ENCODE measurements at regions not wholly inside any gene's neighbourhood (a gene's known extent, or its start where the extent isn't known, plus 50 kb on each side); places are given as distances from the start of the nearest gene placed in this dataset.

GRCh38 chr1:38370716-38371504, 324.3 kb upstream of the POU3F1 start:
- H3K4me3 ChIP-seq (ENCODE audit: low read depth, low read length): no peak overlapping the region
- no peak for DNase-seq (ENCODE audit: low read depth, low spot score)
- TF ChIP-seq, protein P1, sequence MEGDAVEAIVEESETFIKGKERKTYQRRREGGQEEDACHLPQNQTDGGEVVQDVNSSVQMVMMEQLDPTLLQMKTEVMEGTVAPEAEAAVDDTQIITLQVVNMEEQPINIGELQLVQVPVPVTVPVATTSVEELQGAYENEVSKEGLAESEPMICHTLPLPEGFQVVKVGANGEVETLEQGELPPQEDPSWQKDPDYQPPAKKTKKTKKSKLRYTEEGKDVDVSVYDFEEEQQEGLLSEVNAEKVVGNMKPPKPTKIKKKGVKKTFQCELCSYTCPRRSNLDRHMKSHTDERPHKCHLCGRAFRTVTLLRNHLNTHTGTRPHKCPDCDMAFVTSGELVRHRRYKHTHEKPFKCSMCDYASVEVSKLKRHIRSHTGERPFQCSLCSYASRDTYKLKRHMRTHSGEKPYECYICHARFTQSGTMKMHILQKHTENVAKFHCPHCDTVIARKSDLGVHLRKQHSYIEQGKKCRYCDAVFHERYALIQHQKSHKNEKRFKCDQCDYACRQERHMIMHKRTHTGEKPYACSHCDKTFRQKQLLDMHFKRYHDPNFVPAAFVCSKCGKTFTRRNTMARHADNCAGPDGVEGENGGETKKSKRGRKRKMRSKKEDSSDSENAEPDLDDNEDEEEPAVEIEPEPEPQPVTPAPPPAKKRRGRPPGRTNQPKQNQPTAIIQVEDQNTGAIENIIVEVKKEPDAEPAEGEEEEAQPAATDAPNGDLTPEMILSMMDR (IDR thresholded peaks at IDR 0.05; ENCODE audit: insufficient read depth, low read length, missing control alignments): no peak
- ChIA-PET POLR2A (no interaction called here), CTCF (no interaction called here)

DNA sequence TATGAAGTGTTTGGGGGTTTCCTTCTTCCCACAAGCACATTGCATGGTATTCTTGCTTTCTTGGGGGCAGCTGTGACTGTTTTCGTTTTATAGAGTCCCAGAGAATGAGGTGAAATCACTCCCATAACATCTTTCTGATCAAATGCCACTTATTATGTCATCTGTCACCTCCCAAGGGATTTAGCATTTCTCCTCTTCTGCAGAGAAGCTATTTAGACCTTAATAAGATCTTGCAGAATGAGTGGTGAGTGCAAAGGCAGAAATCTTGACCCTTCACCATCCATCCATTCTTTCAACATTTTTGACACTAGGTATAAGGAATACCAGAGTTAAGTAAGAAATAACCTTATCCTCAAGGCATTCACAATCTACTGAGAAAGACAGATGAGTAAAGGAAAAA, 318.6 kb upstream of the POU3F1 start:
- no peak overlapping the region for H3K4me3 ChIP-seq (ENCODE audit: low read depth, low read length)
- TF ChIP-seq, protein P1 (IDR thresholded peaks at IDR 0.05; ENCODE audit: insufficient read depth, low read length, missing control alignments): no peak
- no peak for DNase-seq (ENCODE audit: low read depth, low spot score)
- POLR2A ChIA-PET: no interaction called here
- CTCF ChIA-PET: no interaction called here

DNA sequence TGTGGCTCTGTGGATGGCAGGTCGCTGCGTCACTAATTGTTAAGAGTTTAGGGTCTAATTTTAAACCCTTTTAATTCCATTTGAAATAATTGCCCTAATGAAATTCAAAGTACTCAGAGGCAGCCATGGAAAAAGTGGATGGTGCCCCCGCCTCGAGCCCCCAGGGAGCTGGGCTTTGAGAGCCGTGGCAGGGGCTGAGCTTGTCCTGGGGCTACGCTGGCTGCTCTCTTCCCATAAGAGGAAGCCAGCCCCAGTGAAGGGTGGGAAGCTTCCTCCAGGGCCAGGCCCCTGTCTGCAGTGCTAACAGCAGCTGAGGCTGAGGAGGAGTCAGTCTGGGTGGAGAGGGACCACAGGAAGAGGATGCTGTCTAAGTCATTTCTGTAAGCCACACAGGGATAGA, 315.0 kb upstream of the POU3F1 start:
- POLR2A ChIA-PET: no interaction called here

GRCh38 chr1:38360807-38361206, 314.2 kb upstream of the POU3F1 start:
- DNase-seq (ENCODE audit: low read depth, low spot score): no peak
- TF ChIP-seq, protein P1 (IDR thresholded peaks at IDR 0.05; ENCODE audit: insufficient read depth, low read length, missing control alignments): no peak
- H3K4me3 ChIP-seq (ENCODE audit: low read depth, low read length): no peak overlapping the region
- ChIA-PET POLR2A (no interaction called here), CTCF (no interaction called here)

More for the DNA sequence above, 315.0 kb upstream of the POU3F1 start:
- CTCF ChIA-PET: no interaction called here
- DNase-seq (ENCODE audit: low read depth, low spot score): no peak
- H3K4me3 ChIP-seq (ENCODE audit: low read depth, low read length): no peak overlapping the region
- TF ChIP-seq, protein P1 (IDR thresholded peaks at IDR 0.05; ENCODE audit: insufficient read depth, low read length, missing control alignments): no peak

DNA sequence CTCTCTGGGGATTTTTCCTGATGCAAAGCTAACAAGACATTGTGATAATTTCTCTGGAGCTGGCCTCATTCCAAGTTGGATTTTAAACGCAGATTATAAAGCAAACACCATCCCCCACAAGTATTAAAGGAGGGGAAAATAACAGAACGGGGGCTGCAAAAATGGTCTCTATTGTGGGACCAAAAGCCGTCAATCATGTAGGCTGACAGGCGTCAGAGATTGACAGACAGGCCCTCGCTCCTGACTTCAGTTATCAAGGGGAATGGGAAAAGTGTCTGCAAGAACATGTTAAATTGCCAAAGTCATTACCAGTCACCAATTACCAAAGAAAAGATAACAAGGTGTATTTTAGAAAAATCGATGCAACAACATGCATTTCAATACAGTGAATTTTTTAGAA, 307.4 kb upstream of the POU3F1 start:
- no peak for DNase-seq (ENCODE audit: low read depth, low spot score)
- TF ChIP-seq, protein P1 (IDR thresholded peaks at IDR 0.05; ENCODE audit: insufficient read depth, low read length, missing control alignments): no peak
- POLR2A ChIA-PET: no interaction called here
- H3K4me3 ChIP-seq (ENCODE audit: low read depth, low read length): no peak overlapping the region
- CTCF ChIA-PET: no interaction called here

DNA sequence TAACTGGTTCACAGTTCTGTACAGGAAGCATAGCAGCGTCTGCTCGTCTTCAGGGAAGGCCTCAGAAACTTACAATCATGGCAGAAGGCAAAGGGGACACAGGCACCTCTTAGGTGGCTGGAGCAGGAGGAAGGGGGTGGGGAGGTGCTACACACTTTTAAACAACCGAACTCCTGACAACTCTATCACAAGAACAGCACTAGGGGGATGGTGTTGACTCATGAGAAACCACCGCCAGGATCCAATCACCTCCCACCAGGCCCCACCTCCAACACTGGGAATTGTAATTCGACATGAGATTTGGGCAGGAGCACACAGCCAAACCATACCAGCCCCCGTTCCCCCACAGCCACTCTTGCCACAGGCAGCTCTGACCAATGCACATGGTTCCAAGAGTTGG, 306.3 kb upstream of the POU3F1 start:
- DNase-seq (ENCODE audit: low read depth, low spot score): no peak
- TF ChIP-seq, protein P1 (IDR thresholded peaks at IDR 0.05; ENCODE audit: insufficient read depth, low read length, missing control alignments): no peak
- ChIA-PET POLR2A (no interaction called here), CTCF (no interaction called here)
- no peak overlapping the region for H3K4me3 ChIP-seq (ENCODE audit: low read depth, low read length)
